Lung (tissue), 11 donors: ENCODE measurements at regions not wholly inside any gene's neighbourhood (a gene's known extent, or its start where the extent isn't known, plus 50 kb on each side); places are given as distances from the start of the nearest gene placed in this dataset.

Source experiments
- ATAC-seq: fragments of 200-7000 bp; cut with Tn5 transposase; one replicate; pipeline ENCODE4 v1.9.1; 2020; ENCODE audit warnings: moderate number of reproducible peaks; ENCODE audit not compliant: insufficient read depth, low FRiP score
- DNase-seq, 3 donors: peaks; one replicate each; pipeline ENCODE4 v3.0.0-alpha.2; 2013 to 2017
- H3K27ac ChIP-seq, 2 donors: one replicate each; pipeline ENCODE4 v1.5.1; 2013; ENCODE audit warnings: mild to moderate bottlenecking in 2 of 2, moderate library complexity in 2 of 2, control low read depth in 1 of 2, inconsistent platforms in 1 of 2, low read depth in 1 of 2, low read length in 1 of 2
- H3K27me3 ChIP-seq, 3 donors: one replicate each; pipeline ENCODE4 v1.5.1; 2013; ENCODE audit warnings: low read length in 2 of 3; ENCODE audit not compliant: control insufficient read depth in 3 of 3, insufficient read depth in 3 of 3
- H3K36me3 ChIP-seq, 4 donors: one replicate each; pipeline ENCODE4 v1.5.1; 2013; ENCODE audit warnings: low read length in 4 of 4, mild to moderate bottlenecking in 1 of 4, moderate library complexity in 1 of 4; ENCODE audit not compliant: control insufficient read depth in 4 of 4, insufficient read depth in 4 of 4
- H3K4me1 ChIP-seq, 5 donors: one replicate each; pipeline ENCODE4 v1.5.1; 2013; ENCODE audit warnings: low read length in 5 of 5, mild to moderate bottlenecking in 2 of 5, moderate library complexity in 1 of 5; ENCODE audit not compliant: control insufficient read depth in 5 of 5, insufficient read depth in 5 of 5
- H3K4me3 ChIP-seq: one replicate; pipeline ENCODE4 v1.5.1; 2013; ENCODE audit warnings: mild to moderate bottlenecking, control low read depth, moderate library complexity
- H3K9ac ChIP-seq, 2 donors: one replicate each; pipeline ENCODE4 v1.5.1; 2013; ENCODE audit warnings: low read length in 2 of 2, control low read depth in 1 of 2; ENCODE audit not compliant: insufficient read depth in 1 of 2
- H3K9me3 ChIP-seq, 4 donors: one replicate each; pipeline ENCODE4 v1.5.1; 2013; ENCODE audit warnings: low read length in 3 of 4, mild to moderate bottlenecking in 1 of 4, moderate library complexity in 1 of 4; ENCODE audit not compliant: control insufficient read depth in 4 of 4, insufficient read depth in 3 of 4
- CTCF ChIP-seq: IDR thresholded peaks from 2 replicates; pipeline ENCODE4 v1.5.1; 2012; ENCODE audit warnings: mild to moderate bottlenecking; ENCODE audit errors: control extremely low read depth, extremely low read depth
- WGBS, 2 donors: extraction: QIAGEN DNeasy Blood & Tissue Kit; methylation state at CpG; one replicate each; pipeline ENCODE4 v1.1.7; 2013; 5-methylcytosine and 5-hydroxymethylcytosine counted together
- donor health status: control.
- donor health status: control.
- donor health status: Bipolar disorder and iron deficiency.
- donor health status: healthy.
- donor health status: DM: yes; HTN: yes; CAD: no.

GRCh38 chr12:16828891-16829290 lies 222.9 kb upstream of the LMO3 start:
- H3K9ac ChIP-seq = no peak overlapping the region
- no peaks in the 10 kb centered on the region for H3K4me1 ChIP-seq
- no peak overlapping the region for H3K27ac ChIP-seq
- H3K9me3 ChIP-seq = peaks cover 0 to 4% (median 0%) of the 10 kb centered on the region in 4 donors
- no peak for DNase-seq
- TF ChIP-seq CTCF = no peak
- 49 to 50% methylated on average over 2 of the region's 2 CpGs for WGBS, 2 donors
- no peak overlapping the region for H3K4me3 ChIP-seq
- no peak for ATAC-seq
- no peaks in the 10 kb centered on the region for H3K36me3 ChIP-seq
- H3K27me3 ChIP-seq = no peaks in the 10 kb centered on the region

- Histone ChIP-seq H3K36me3 (no peaks in the 10 kb centered on the region), H3K27ac (no peak overlapping the region), H3K9me3 (peaks cover 0 to 2% (median 0%) of the 10 kb centered on the region in 4 donors), H3K4me1 (no peaks in the 10 kb centered on the region), H3K4me3 (no peak overlapping the region), H3K27me3 (no peaks in the 10 kb centered on the region), H3K9ac (no peak overlapping the region)
- ATAC-seq (no peak), DNase-seq (no peak)
- WGBS, 2 donors = 85 to 88% methylated on average over 4 of the region's 4 CpGs
- no peak for TF ChIP-seq CTCF
These were observed 201.8 kb upstream of the LMO3 start for GRCh38 chr12:16807731-16808130.

- H3K27me3 ChIP-seq = no peaks in the 10 kb centered on the region
- H3K9me3 ChIP-seq = no peaks in the 10 kb centered on the region
- 44 to 57% methylated on average over 1 of the region's 1 CpG for WGBS, 2 donors
- DNase-seq (no peak), ATAC-seq (no peak)
- H3K4me3 ChIP-seq = no peak overlapping the region
- no peak for TF ChIP-seq CTCF
- no peak overlapping the region for H3K9ac ChIP-seq
- H3K4me1 ChIP-seq = no peaks in the 10 kb centered on the region
- no peaks in the 10 kb centered on the region for H3K36me3 ChIP-seq
- H3K27ac ChIP-seq = no peak overlapping the region
These were observed 190.2 kb upstream of the LMO3 start for GRCh38 chr12:16796168-16796567.

GRCh38 chr12:16789204-16789790 lies 183.3 kb upstream of the LMO3 start:
- Histone ChIP-seq H3K9ac (no peak overlapping the region), H3K27me3 (no peaks in the 10 kb centered on the region), H3K4me1 (no peaks in the 10 kb centered on the region), H3K36me3 (no peaks in the 10 kb centered on the region), H3K9me3 (no peaks in the 10 kb centered on the region), H3K27ac (no peak overlapping the region), H3K4me3 (no peak overlapping the region)
- TF ChIP-seq CTCF = no peak
- 55 to 65% methylated on average over 8 of the region's 8 CpGs for WGBS, 2 donors
- DNase-seq (peak in 2 of 3 donors; percentile 3 to 43), ATAC-seq (no peak)
